Upper lobe of left lung (tissue), 6 donors: ENCODE measurements at regions not wholly inside any gene's neighbourhood (a gene's known extent, or its start where the extent isn't known, plus 50 kb on each side); places are given as distances from the start of the nearest gene placed in this dataset.
A peak's percentile ranks its signal among the peaks of the same experiment; 100 is the strongest.

Experiments
- ATAC-seq, 2 donors: fragments of 200-7000 bp; cut with Tn5 transposase; one replicate each; pipeline ENCODE4 v1.9.1; 2022; ENCODE audit warnings: mild to moderate bottlenecking in 2 of 2, moderate library complexity in 2 of 2; ENCODE audit not compliant: low FRiP score in 2 of 2
- DNase-seq, 2 donors: peaks; one replicate each; pipeline ENCODE4 v3.0.0-alpha.2; 2019 to 2020
- H3K27ac ChIP-seq, 4 donors: fragments of 200-600 bp; sonication (generic); one replicate each; pipeline ENCODE4 v1.5.1; 2016 to 2019
- H3K27me3 ChIP-seq, 4 donors: fragments of 200-600 bp; sonication (generic); one replicate each; pipeline ENCODE4 v1.5.1; 2017 to 2019
- H3K36me3 ChIP-seq, 4 donors: fragments of 200-600 bp; sonication (generic); one replicate each; pipeline ENCODE4 v1.5.1; 2016 to 2019
- H3K4me1 ChIP-seq, 4 donors: fragments of 200-600 bp; sonication (generic); one replicate each; pipeline ENCODE4 v1.5.1; 2018 to 2019
- H3K4me3 ChIP-seq, 4 donors: fragments of 200-600 bp; sonication (generic); one replicate each; pipeline ENCODE4 v1.5.1; 2017 to 2019; ENCODE audit warnings: mild to moderate bottlenecking in 2 of 4, moderate library complexity in 1 of 4
- H3K9me3 ChIP-seq, 4 donors: fragments of 200-600 bp; sonication (generic); one replicate each; pipeline ENCODE4 v1.5.1; 2018 to 2019
- EP300 ChIP-seq, 4 donors: sonication (generic); formaldehyde crosslinking; IDR thresholded peaks; one replicate each; pipeline ENCODE4 v1.5.1; 2017; ENCODE audit warnings: antibody characterized with exemption in 4 of 4, control low read depth in 2 of 4
- POLR2A ChIP-seq, 4 donors: fragments of 450-650 bp; IDR thresholded peaks; one replicate each; pipeline ENCODE4 v1.5.1; 2016 to 2017; ENCODE audit warnings: antibody characterized with exemption in 4 of 4, mild to moderate bottlenecking in 2 of 4
- POLR2AphosphoS5 ChIP-seq, 2 donors: sonication (generic); formaldehyde crosslinking; IDR thresholded peaks; one replicate each; pipeline ENCODE4 v1.5.1; 2017; ENCODE audit warnings: antibody characterized with exemption in 2 of 2
- WGBS, 2 donors: methylation state at CpG; one replicate each; pipeline ENCODE4 v1.1.5; 2017 to 2018; 5-methylcytosine and 5-hydroxymethylcytosine counted together
- TF ChIP-seq, protein P1 (sequence below), 6 experiments: fragments of 450-650 bp in 4 of 6; fragments of 200-600 bp in 2 of 6; sonication (generic) in 2 of 6; IDR thresholded peaks; one replicate each; pipeline ENCODE4 v1.5.1; 2016 to 2019; ENCODE audit warnings: antibody characterized with exemption in 6 of 6
- donor health status: DM: no; HTN: no; CAD: no; lungs with moderate emphysema.
- donor health status: DM: no; HTN: yes; CAD: no; lungs with severe emphysema.

DNA sequence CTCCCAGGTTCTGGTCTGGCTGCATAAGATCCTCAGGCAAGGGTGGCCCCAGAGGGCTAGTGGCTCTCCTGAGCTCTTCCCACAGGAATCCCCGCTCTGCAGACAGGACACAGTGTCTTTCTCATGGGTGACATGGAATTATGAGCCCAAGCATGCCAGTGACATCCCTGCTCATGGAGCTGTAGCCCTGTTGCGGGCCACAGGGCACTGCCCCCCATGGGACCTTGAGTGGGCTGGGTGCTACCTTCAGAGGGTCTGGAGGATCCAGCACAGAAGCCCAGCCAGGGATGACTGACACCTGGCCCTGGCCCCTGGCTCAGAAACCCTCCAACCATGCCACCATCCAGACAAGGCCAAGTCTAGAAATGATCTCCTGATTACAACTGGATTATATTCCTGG, 657.5 kb upstream of the DEFB115 start:
- TF ChIP-seq POLR2A (IDR thresholded peaks at IDR 0.05) (no peak), POLR2AphosphoS5 (IDR thresholded peaks at IDR 0.05) (no peak), EP300 (IDR thresholded peaks at IDR 0.05) (no peak)
- TF ChIP-seq, protein P1, sequence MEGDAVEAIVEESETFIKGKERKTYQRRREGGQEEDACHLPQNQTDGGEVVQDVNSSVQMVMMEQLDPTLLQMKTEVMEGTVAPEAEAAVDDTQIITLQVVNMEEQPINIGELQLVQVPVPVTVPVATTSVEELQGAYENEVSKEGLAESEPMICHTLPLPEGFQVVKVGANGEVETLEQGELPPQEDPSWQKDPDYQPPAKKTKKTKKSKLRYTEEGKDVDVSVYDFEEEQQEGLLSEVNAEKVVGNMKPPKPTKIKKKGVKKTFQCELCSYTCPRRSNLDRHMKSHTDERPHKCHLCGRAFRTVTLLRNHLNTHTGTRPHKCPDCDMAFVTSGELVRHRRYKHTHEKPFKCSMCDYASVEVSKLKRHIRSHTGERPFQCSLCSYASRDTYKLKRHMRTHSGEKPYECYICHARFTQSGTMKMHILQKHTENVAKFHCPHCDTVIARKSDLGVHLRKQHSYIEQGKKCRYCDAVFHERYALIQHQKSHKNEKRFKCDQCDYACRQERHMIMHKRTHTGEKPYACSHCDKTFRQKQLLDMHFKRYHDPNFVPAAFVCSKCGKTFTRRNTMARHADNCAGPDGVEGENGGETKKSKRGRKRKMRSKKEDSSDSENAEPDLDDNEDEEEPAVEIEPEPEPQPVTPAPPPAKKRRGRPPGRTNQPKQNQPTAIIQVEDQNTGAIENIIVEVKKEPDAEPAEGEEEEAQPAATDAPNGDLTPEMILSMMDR (IDR thresholded peaks at IDR 0.05) = no peak
- H3K4me1 ChIP-seq = no peaks in the 10 kb centered on the region
- H3K36me3 ChIP-seq = no peaks in the 10 kb centered on the region
- no peak for DNase-seq
- no peak overlapping the region for H3K4me3 ChIP-seq
- no peak overlapping the region for H3K27ac ChIP-seq
- no peaks in the 10 kb centered on the region for H3K27me3 ChIP-seq
- no peaks in the 10 kb centered on the region for H3K9me3 ChIP-seq
- no peak for ATAC-seq
- WGBS, 2 donors = 86% methylated on average over 2 of the region's 2 CpGs; no CpG with 5 or more reads in 1 of the 2 donors

- H3K4me1 ChIP-seq = no peaks in the 10 kb centered on the region
- H3K9me3 ChIP-seq = peaks cover 3 to 9% (median 4%) of the 10 kb centered on the region in 4 donors
- H3K36me3 ChIP-seq = no peaks in the 10 kb centered on the region
- H3K27me3 ChIP-seq = no peaks in the 10 kb centered on the region
- TF ChIP-seq POLR2AphosphoS5 (IDR thresholded peaks at IDR 0.05) (no peak), EP300 (IDR thresholded peaks at IDR 0.05) (no peak), POLR2A (IDR thresholded peaks at IDR 0.05) (no peak)
- TF ChIP-seq, protein P1 (IDR thresholded peaks at IDR 0.05) = no peak
- no peak overlapping the region for H3K27ac ChIP-seq
- no peak for ATAC-seq
- no peak for DNase-seq
- 71 to 73% methylated on average over 2 of the region's 2 CpGs for WGBS, 2 donors
- no peak overlapping the region for H3K4me3 ChIP-seq
These were observed 655.5 kb upstream of the DEFB115 start for GRCh38 chr20:30601974-30602373.

DNA sequence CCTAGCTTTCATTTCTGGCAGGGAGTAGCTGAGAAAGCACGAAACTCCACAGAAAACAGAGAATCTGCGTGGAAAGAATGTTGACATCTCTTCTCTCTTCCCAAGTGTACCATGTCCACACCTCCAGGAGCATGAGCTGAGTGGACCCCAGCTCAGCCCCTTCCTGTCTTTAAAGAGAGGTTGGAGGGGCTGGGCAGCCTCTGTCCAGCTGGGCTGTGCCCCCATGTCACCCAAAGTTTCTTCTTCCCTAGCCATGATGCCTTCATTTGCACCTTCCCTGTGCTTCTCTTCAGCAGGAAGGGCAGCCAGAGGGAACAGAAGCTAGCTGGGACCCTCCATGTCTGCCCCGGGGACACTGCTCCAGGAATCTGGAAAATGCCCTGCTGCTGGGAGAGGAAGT, 655.0 kb upstream of the DEFB115 start:
- Histone ChIP-seq H3K27me3 (no peaks in the 10 kb centered on the region), H3K4me3 (no peak overlapping the region), H3K4me1 (no peaks in the 10 kb centered on the region), H3K27ac (no peak overlapping the region), H3K36me3 (no peaks in the 10 kb centered on the region), H3K9me3 (peaks cover 4 to 14% (median 6%) of the 10 kb centered on the region in 4 donors)
- TF ChIP-seq POLR2A (IDR thresholded peaks at IDR 0.05) (no peak), EP300 (IDR thresholded peaks at IDR 0.05) (no peak), POLR2AphosphoS5 (IDR thresholded peaks at IDR 0.05) (no peak)
- TF ChIP-seq, protein P1 (IDR thresholded peaks at IDR 0.05) = no peak
- WGBS, 2 donors = 72 to 85% methylated on average over 3 of the region's 3 CpGs
- ATAC-seq = no peak
- no peak for DNase-seq

- 70 to 81% methylated on average over 4 of the region's 4 CpGs for WGBS, 2 donors
- H3K36me3 ChIP-seq = no peaks in the 10 kb centered on the region
- H3K4me1 ChIP-seq = peaks cover 0 to 2% (median 0%) of the 10 kb centered on the region in 4 donors
- TF ChIP-seq POLR2AphosphoS5 (IDR thresholded peaks at IDR 0.05) = no peak
- no peak for TF ChIP-seq EP300 (IDR thresholded peaks at IDR 0.05)
- TF ChIP-seq POLR2A (IDR thresholded peaks at IDR 0.05) = no peak
- TF ChIP-seq, protein P1 (IDR thresholded peaks at IDR 0.05) = no peak
- H3K27ac ChIP-seq = no peak overlapping the region
- H3K4me3 ChIP-seq = no peak overlapping the region
- no peak for DNase-seq
- peaks cover 5 to 23% (median 10%) of the 10 kb centered on the region in 4 donors for H3K9me3 ChIP-seq
- no peaks in the 10 kb centered on the region for H3K27me3 ChIP-seq
- ATAC-seq = no peak
These were observed 650.5 kb upstream of the DEFB115 start for GRCh38 chr20:30606990-30607389.

DNA sequence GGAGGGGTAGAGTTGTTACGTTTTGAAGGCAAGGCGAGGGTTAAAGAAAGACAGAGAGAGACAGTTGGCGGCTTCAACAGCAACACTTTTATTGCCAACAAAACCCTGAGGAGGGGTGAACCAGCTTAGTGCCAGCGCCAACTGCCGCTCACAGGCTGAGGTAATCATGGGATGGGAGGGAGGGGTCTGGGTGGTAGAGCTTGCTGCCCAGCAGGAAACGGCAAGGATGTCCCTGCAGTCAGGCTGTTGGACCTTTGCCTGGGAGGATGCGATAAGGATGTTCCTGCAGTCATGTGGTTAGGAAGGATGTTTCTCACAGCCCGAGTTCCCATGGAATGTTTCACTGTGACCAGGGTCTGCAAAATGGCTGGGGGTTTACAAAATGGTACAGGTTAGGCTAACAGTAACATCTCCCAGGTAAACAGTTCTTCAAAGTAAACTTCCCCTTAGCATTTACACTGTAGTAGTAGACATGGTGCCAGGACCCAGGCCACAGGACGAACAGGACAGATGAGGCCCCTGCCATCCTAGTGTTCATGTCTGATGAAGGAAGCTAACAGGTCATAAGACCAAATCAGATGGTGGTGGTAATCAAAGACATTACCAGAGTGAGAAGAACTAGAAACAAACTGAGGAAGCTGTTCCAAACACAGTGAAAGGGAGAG, 647.3 kb upstream of the DEFB115 start:
- H3K27ac ChIP-seq = no peak overlapping the region
- 44 to 68% methylated on average over 9 of the region's 9 CpGs for WGBS, 2 donors
- no peak overlapping the region for H3K4me3 ChIP-seq
- H3K27me3 ChIP-seq = no peaks in the 10 kb centered on the region
- TF ChIP-seq POLR2A (IDR thresholded peaks at IDR 0.05) = no peak
- TF ChIP-seq, protein P1 (IDR thresholded peaks at IDR 0.05) = no peak
- TF ChIP-seq POLR2AphosphoS5 (IDR thresholded peaks at IDR 0.05) = peak in 1 of 2 donors; percentile 33
- TF ChIP-seq EP300 (IDR thresholded peaks at IDR 0.05) = peak in 1 of 4 donors; percentile 63
- peaks cover 0 to 2% (median 0%) of the 10 kb centered on the region in 4 donors for H3K4me1 ChIP-seq
- H3K36me3 ChIP-seq = no peaks in the 10 kb centered on the region
- H3K9me3 ChIP-seq = peaks cover 5 to 23% (median 10%) of the 10 kb centered on the region in 4 donors
- ATAC-seq (peak in 1 of 2 donors; percentile 67), DNase-seq (no peak)
